Fibroblast of mammary gland (primary cell): ENCODE measurements at regions not wholly inside any gene's neighbourhood (a gene's known extent, or its start where the extent isn't known, plus 50 kb on each side); places are given as distances from the start of the nearest gene placed in this dataset.

Source experiments
- DNase-seq: peaks from one replicate; pipeline ENCODE4 v3.0.0-alpha.2; 2010; ENCODE audit warnings: low read depth
- H3K4me3 ChIP-seq: 2 replicates; pipeline ENCODE4 v1.5.1; 2011; ENCODE audit warnings: low read depth, mild to moderate bottlenecking, low read length, moderate library complexity; ENCODE audit not compliant: control insufficient read depth
- CTCF ChIP-seq: conservative IDR thresholded peaks from 2 replicates; pipeline ENCODE4 v1.5.1; 2011; ENCODE audit warnings: low read depth, low read length, inconsistent platforms; ENCODE audit not compliant: control insufficient read depth, insufficient read depth

GRCh38 chr12:47553266-47553665 lies 152.6 kb downstream of the RPAP3 start:
- H3K4me3 ChIP-seq, result no peak overlapping the region
- DNase-seq, result no peak
- no peak for TF ChIP-seq CTCF

DNA sequence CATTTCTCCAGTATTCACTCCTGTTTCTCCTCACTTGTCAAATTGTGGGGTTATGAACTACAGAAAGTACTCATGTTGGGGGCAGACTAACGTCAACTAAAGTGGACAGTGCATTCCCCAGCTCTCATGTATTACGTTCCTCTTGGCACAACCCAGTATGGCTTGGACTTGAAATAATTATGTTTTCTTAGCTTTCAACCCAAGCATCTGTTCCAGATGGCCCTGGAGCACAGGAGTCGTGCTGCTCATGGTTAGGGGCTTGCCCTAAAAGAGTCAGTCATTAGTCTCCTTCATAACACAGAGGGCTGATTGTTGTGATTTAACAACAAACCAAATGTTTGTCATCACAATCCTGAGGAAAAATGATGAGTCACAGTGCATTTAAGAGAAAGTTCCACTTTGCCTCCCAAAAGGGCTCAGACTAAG lies 154.4 kb downstream of the RPAP3 start:
- peak; percentile 53 for DNase-seq
- TF ChIP-seq CTCF, result no peak
- H3K4me3 ChIP-seq, result no peak overlapping the region

- no peak overlapping the region for H3K4me3 ChIP-seq
- no peak for TF ChIP-seq CTCF
- DNase-seq, result peak; percentile 13
These were observed 156.6 kb downstream of the RPAP3 start for GRCh38 chr12:47549258-47549657.

DNA sequence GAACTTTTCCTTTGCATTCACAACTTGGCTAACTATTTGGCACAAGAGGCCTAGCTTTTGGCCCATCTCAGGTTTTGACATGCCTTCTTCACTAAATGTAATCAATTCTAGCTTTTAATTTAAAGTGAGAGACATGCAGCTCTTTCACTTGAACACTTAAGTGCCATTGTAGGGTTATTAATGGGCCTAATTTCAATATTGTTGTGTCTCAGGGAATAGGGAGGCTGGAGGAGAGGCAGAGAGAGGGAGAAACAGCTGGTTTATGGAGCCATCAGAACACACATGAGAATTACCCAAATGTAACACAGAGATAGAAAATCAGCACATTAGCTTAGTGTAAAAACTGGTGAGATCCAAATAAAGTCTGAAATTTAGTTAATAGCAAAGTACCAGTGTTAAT lies 157.4 kb downstream of the RPAP3 start:
- no peak for TF ChIP-seq CTCF
- no peak for DNase-seq
- H3K4me3 ChIP-seq, result no peak overlapping the region

DNA sequence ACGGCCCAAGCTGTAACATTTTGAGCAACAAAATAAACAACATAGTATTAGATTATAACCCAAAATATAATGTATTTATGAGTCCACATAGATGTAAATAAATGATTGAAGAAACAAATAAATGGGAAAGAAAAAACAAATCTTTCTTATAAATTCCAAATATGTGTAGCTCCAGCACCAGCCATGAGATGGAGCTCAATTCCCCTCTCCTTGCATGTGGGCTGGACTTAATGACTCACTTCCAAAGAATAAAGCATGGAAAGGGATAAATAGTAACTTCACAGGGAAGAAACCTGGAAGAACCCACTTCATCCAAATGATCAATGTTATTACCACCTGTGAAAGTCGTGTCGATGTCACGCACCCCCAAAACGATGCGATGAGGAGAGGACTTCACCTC lies 158.8 kb downstream of the RPAP3 start:
- DNase-seq, result peak; percentile 66
- H3K4me3 ChIP-seq, result no peak overlapping the region
- TF ChIP-seq CTCF, result peak; percentile 66

- TF ChIP-seq CTCF, result no peak
These were observed 159.8 kb downstream of the RPAP3 start for GRCh38 chr12:47545938-47546609.

GRCh38 chr12:47534695-47535094 lies 171.1 kb downstream of the RPAP3 start:
- no peak overlapping the region for H3K4me3 ChIP-seq
- no peak for TF ChIP-seq CTCF
- peak; percentile 19 for DNase-seq

More at GRCh38 chr12:47545938-47546609, 159.8 kb downstream of the RPAP3 start:
- DNase-seq, result peak; percentile 13
- no peak overlapping the region for H3K4me3 ChIP-seq
